GOT3 (cell line): ENCODE measurements at regions not wholly inside any gene's neighbourhood (a gene's known extent, or its start where the extent isn't known, plus 50 kb on each side); places are given as distances from the start of the nearest gene placed in this dataset.

Experiments used
- DNase-seq: peaks from one replicate; lab custom pipeline; 2025; ENCODE audit warnings: mixed read lengths; lab: John Stamatoyannopoulos, UW

DNA sequence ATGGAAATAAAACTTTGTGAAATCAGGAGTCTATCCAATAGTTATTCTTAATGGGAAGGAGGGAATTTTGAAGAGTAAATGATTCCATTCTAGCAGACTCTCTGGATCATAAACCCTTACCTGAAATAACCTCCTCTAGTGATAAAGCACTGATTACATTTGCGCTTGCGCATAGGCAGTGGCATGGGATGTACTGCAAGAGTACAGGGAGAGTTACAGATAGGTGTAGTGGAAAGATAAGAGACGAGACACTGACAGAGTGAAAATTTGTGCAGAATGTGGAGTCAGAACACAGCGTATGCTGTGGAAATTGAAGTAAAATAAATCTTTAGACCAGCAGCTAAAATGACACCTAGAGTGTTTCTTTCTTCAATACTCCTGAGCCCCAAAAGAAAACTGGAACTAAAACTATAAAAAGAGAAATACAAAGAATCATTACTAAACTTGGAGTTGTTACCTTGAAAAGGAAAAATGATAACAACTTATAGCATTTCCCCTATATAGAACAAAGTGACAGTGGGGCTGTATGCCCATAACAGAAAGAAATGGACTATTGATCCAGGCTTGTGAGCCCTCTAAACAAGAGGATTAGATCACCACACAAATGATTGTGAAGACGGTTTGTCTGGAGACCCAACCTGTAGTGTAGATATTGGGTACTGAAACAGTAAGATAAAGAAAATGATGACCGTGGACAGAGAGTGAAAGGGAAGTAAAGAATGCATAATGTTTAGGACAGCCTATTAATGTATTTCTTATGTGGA lies 1471.2 kb upstream of the NUDT12 start:
- DNase-seq = no peak

DNA sequence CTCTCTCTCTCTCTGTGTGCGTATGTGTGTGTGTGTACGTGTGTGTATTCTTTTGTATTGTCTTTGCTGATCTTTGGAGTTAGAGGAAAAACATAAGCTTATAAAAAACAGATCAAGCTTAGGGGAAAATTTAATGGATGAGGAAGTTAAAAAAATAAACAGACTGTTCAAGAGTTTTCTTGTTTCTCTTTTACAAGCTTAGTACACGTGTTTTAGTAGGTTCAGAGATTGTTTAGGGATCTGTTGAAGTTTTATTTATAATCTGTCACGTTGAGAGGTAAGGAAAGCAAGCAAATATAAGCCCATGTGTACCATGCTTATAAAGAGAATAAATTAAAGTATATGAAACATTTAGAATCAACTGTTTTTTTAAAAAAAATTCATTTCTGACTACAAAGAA lies 1470.3 kb upstream of the NUDT12 start:
- no peak for DNase-seq

DNA sequence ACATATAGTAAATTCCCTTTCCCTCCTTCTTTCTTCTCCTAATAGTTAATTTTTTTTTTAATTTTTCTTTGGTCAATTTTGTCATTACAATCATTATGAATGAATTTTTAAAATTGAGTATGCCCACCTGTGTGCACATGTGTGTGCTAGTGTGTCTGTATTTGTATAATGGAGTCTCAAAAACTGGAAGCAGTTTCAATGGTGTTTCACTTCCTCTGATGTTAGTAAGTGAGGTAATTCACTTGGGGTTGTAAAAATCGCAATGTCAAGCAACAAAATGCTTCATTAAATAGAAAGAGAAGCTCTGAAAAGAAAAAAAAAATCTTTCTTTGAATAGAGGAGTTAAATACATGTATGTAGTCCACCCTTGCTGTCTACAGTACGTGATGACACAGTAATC lies 1467.6 kb upstream of the NUDT12 start:
- DNase-seq = no peak

DNA sequence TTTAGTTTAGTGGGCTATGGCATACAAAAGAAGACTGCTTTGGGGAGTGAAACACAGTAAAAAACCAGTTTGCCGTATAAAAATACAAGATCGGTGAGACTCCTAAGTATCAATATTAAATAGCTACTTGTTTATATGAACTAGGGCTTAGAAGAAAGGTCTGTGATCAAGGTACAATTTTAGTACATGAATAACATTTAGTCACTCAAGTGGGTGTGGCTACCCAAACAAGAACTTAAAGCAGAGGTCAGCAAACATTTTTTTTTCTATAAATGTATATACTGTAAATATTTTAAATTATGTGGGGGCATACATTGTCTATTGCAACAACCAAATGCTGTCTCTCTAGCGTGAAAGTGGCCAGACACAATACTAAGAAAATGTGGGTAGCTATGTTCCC lies 1452.5 kb upstream of the NUDT12 start:
- no peak for DNase-seq

DNA sequence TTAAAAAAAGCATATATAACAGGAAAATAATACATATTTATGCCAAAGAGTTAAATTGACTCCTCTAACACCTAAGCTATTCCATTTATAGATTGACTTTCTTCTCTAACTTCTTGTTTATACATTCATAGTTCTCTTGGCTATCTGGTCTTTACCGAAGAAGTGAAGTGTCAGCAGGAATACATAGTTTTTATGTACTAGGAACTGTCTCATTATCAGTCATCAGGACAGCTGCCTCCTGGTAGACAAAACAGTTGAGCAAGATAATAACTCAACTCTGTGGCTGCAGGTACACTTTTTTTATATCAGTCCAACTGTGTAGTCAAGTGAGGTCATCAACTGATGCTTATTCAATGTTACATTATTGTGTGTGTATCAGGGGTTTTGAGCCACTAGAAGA lies 1436.0 kb upstream of the NUDT12 start:
- no peak for DNase-seq

DNA sequence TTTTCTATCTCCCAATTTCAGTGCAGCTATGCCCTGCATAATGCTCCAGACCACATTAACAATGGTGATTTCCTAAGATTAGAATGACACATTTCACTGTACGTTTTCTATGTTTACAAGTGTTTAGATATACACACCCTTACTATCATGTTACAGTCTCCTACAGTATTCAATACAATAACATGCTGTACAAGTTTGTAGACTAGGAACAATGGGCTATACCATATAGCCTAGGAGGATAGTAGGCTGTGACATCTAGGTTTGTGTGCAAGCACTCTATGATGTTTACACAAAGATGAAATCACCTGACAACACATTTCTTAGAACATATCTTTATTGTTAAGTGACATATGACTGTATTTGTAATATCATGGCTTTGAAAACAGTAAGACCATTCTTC lies 1435.6 kb upstream of the NUDT12 start:
- no peak for DNase-seq

DNA sequence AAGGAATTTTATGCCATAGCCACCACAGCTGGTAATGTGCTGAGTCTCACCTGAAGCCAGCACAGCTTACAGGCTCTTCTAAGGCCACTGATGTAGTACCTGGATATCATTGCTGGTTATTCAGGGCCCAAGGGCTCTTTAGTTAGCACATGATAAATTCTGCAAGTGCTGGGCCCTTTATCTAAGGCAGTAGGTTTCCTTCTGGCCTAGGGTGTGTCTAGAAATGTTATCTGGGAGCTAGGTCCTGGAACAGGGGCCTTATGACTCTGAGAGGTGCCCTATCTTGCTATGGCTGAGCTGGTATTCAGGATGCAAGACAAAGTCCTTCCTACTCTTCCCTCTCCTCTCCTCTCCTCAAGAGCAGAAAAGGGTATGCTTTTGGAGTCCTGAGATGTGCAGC lies 1424.5 kb upstream of the NUDT12 start:
- DNase-seq = no peak

DNA sequence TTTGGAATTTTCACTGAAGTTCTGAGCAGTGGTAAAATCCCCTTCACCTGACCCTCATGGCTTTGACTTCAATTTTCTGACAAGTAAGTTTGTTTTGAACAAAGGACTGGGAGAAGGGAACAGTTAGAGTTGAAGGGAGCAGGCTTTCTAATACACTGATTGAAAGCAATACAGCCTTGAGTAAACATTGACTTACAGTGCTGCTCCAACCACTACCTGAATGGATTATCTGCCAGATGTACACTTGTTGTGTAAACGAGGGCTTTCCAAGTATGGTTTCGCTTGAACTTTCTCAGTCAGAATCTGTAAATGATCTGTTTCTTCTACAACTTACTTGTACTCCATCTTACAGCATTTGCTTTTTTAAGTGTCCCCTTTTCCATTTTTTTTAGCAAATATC lies 1414.9 kb upstream of the NUDT12 start:
- DNase-seq = no peak

DNA sequence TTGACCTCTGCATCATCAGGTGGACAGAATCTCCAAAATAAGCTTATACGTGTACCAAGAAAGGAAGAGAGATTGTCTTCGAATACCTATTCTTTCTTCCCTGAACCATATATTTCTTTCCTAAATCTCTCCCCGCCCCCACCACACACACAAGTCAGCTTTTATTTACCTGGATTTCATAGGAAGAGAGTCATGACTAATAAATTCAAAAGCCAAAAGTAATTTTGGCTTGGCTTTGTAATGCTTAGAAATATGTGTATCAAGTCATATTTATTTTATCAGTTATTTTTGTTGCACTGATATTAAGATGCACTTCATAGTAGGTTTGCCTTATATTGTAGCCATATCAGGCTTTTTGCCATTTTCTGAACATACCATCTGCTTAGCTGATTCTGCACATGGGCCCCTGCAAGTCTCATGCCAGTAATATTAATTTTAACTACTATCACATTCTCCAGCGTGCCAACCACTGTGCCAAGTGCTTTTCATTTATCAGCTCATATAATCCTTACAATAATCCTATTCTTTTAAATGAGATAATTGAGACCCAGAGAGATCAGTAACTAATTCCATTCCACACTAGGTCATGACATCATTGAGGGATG lies 1405.3 kb upstream of the NUDT12 start:
- DNase-seq = no peak

DNA sequence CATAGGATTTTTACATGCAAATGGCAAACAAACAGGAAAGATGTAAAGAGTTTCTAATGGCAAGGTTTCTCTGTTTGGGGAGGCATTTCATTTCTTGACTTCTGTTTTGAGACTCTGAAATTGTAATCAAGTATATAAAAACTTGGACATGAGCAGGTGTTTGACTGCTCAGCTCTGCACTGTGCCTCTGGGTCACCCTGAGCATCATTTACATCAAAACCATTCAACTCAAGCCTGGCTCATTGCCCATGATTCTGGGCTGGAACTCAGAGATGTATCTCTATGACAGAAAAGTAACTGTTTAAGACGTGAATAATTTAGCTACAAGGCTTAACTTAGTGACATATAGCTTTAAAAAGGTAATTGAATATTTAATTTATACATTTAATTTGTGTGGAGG lies 1402.4 kb upstream of the NUDT12 start:
- no peak for DNase-seq

DNA sequence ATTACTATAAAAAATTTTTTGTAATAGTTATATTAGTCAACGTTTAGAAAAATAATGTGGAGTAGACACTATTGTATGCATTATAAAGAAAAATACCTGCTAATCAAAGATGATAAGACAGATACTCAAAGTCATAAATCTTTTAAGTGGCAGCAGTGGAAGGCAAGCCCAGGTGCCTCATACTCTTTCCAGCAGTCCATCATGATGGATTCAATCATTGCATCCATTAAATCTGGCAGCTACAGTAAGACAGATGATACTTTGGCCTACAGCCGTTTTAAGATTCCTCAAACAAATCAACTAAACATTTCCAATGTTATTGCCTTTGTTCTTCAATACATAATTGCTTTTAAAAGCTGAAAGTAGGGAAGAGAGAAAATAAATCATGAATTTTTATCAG lies 1392.9 kb upstream of the NUDT12 start:
- no peak for DNase-seq

DNA sequence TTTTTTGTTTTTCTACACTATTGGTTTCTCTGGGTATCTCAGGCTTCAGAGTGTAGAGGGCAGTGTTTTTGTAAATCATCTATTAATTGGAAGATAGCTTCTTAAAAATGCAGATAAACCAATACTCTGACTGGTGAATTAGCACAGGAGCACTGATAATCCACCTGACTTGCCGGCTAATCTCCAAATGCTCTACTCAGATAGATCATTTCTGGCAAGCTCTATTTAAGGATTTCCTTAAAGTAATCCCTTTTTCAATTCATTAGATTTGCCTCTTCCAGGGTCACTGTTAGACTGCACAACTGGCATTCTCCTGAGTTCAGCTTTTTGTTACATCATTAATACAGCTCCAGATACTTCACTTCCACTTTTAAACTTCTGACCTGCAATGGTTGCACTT lies 1390.3 kb upstream of the NUDT12 start:
- DNase-seq = no peak

DNA sequence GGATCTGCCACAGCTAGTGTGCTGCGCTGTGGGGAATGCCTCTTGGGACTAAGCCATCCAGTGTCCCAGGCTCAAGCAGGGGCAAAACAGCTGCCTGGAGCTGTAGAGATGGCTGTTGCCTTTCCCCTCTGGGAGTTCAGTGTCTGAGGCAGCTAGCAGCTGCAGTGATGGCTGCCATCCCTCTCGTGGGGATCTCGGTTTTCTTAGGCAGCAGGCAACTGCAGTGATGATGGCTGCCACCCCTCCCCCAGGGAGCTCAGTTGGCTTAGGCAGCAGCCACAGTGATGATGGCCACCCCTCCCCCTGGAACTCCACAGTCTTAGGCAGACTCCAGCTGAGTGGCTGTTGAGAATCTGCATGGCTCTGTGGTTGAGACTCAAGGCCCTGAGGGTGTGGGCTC lies 1389.2 kb upstream of the NUDT12 start:
- DNase-seq = no peak

DNA sequence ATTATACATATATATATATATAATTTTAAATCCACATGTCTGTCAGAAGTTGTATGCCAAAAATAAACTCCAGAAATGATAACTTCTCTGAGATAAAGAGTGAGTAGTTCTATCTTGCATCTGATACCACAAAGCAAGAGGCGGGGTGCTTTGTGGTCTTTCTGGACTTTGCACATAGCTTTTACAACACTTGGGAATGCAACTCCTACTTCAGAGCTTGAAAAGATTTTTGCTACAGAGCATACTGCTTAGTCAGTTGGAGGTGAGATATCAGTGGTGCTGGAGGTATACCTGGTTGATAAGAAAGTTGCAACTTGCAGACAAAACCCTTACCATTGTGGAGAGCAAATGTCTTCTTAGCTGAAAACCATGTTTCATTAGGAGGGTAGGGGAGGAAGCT lies 1384.5 kb upstream of the NUDT12 start:
- DNase-seq = no peak

DNA sequence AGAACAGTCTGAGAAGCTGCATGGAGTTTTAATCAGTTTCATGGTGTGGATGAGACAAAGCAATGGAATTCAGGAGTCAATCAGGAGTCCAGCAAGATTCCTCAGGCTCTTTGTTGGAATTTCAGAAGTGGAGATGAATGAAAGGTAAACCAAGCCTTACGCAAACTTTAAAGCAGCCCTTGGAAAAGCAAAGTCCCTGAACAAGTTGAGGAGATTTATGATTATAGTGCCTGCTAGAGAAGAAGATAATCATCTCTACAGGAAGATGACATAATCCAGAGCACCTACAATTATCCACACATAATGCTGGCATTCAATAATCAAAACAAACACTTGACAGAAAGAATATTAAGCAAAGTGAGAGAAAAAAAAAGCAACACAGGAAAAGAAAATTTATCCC lies 1380.1 kb upstream of the NUDT12 start:
- no peak for DNase-seq

DNA sequence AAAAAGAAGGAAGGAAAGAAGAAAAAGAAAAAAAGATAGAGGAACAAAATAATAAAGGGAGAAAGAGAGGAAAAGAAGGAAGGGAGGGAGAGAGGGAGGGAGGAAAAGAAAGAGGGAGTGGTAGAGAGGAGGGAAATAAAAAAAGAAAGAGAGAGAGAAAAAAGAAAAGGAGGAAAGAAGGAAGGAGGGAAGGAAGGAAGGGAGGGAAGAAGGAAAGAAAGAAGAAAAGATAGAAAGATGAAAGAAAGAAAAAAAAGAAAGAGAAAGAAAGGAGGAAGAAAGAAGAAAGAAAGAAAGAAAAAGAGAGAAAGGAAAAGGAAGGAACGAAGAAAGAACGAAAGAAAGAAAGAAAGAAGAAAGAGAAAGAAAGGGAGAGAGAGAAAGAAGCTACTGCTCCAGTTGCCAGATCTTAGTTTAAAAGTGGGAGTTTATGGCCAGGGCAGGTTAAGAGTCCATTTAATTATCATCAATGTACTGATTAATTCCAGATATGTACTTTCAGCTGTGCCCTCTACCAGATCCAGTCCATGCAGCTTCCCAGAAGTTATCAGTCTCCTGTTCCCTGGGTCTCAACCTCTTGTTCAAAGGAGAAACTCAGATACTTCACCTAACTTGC lies 1378.5 kb upstream of the NUDT12 start:
- DNase-seq = no peak

DNA sequence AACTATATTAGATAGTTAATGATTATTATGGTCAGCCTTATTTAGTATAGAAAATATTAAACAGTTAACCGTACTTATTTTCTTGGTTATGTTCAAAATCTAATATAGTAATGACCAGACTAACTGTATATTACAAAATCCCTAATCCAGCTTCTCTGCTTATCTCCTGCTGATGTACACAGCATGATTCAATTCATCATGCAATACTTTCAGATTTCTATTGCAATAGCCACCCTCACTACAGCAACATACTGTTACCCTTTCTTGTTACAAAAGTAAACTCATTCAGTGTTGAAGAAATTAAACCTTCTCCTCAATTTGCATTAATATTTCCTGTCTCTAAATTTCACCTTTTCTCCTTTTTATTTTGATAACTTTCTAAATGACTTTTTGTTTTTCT lies 1375.0 kb upstream of the NUDT12 start:
- no peak for DNase-seq

DNA sequence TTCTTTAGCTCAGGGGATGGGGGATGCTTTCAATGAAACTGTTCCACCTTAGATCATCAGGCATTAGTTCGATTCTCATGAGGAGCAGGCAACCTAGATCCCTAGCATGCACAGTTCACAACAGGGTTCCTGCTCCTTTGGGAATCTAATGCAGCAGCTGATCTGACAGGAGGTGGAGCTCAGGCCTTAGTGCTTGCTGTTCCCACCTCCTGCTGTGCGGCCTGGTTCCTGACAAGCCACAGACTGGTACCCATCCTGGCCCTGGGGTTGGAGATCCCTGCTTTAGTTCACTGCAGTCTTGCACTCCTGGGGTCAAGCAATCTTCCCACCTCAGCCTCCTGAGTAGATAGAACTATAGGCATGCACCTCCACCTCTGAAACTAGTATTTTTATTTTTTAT lies 1369.8 kb upstream of the NUDT12 start:
- no peak for DNase-seq

DNA sequence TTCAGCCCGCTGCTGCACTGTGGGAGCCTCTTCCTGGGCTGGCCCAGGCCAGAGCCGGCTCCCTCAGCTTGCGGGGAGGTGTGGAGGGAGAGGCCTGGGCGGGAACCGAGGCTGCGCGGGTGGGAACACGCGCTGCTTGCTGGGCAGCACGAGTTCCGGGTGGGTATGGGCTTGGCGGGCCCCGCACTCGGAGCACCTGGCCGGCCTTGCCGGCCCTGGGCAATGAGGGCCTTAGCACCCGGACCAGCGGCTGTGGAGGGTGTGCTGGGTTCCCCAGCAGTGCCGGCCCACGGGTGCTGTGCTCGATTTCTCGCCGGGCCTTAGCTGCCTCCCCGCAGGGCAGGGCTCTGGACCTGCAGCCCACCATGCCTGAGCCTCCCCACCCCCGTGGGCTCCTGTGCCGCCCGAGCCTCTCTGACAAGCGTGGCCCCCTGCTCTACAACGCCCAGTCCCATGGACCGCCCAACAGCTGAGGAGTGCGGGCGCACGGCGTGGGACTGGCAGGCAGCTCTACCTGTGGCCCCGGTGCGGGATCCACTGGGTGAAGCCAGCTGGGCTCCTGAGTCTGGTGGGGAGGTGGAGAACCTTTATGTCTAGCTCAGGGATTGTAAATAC lies 1366.4 kb upstream of the NUDT12 start:
- DNase-seq = no peak

DNA sequence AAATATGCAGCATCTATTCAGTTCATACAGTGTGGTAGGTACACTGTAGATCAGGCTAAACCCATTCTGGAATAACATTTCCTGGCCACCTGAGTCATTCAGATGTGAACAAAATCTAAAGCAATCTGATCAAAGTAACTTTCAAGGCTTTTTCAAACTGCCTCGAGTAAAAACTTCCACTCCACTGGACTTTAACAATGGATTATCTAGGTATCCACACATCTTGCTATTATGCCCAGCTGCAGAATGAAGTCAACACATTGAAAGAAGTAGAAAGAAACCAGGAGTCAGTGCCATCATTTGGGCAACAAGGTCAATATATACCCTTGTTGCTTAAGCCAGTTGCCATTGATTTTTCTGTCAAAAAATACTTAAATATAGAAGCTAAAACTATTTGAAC lies 1352.6 kb upstream of the NUDT12 start:
- no peak for DNase-seq

DNA sequence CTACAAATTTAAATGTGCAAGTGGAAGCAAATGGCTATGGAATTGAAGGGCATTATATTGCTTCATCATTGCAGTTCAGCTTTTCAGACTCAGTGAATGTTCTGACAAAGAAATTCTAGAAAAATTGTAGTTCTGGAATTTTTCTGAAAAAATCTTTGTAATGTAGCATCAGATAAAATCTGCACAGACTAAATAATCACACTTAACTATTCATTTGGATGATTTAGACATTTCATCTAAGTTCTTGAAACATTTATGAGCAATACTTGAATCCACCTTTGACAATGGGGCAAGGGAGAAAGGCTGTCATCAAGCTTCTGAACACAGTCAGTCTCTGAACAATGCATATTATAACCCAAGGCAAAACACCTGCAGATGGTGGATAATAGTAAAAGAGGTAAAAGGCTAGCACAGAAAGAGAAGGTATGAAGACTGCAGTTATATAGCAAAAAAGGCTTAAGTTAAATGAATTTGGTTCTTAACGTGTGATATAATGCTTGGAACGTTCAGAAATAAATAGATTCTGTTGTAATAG lies 1352.0 kb upstream of the NUDT12 start:
- no peak for DNase-seq

DNA sequence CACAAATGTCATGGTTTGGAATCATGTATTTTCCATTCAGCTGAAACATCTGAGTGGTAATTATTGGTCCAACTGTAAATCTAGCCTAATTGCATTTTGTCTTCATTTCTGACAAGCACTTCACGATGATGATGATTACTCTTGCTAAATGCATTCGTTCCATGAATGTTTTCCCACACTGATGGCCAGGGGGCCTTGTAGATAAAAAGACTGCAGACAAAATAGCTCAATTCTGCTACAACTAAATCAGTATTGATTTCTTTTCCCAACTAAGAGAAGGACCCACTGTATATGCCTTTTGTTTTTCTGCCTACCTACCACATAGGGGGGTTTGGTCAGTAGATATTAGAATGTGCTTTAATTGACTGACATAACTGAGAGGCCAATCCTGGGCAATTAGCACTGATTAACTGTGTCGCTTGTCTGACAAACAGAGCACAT lies 1351.3 kb upstream of the NUDT12 start:
- no peak for DNase-seq

DNA sequence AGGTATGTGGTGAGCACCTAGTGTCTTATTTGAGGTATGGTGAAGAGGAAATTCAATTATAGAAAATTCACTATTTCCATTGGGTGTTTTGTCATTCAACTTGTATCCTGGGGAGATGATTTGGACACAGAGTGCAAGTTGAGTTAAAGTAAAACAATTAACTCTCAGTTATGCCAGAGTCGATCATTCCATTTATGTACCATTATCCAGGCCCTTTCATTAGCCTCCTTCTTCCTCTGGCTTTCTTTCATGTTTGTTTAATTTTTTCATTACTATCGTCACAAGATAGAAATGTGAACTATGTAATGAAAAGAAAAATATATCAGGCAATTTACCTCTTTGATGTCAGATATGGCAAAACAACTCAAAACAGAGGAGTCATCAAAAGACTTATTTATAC lies 1347.2 kb upstream of the NUDT12 start:
- no peak for DNase-seq
